ENCODE measurements at regions not wholly inside any gene's neighbourhood (a gene's known extent, or its start where the extent isn't known, plus 50 kb on each side); places are given as distances from the start of the nearest gene placed in this dataset.

GRCh38 chr11:10632483-10632882 is 61.1 kb downstream of the IRAG1 start:
- no peaks in the 10 kb centered on the region for H3K9me3 ChIP-seq (ENCODE audit: insufficient read depth, low read length)
- H2AFZ ChIP-seq (ENCODE audit: low read depth, low read length), result no peak overlapping the region
- no peaks in the 10 kb centered on the region for H3K79me2 ChIP-seq (ENCODE audit: low read length)
- no peak overlapping the region for H3K4me3 ChIP-seq (ENCODE audit: low read length)
- no peak overlapping the region for H3K27ac ChIP-seq (ENCODE audit: low read length)
- peaks cover 6% of the 10 kb centered on the region for H3K4me1 ChIP-seq (ENCODE audit: low read length)
- H3K9ac ChIP-seq (ENCODE audit: low read length), result no peak overlapping the region
- H3K27me3 ChIP-seq (ENCODE audit: low read depth, low read length), result no peaks in the 10 kb centered on the region
- TF ChIP-seq EZH2phosphoT487 (IDR thresholded peaks at IDR 0.05; ENCODE audit: low read depth) (no peak), CTCF (IDR thresholded peaks at IDR 0.05; ENCODE audit: low read depth, low read length) (no peak)
- H4K20me1 ChIP-seq (ENCODE audit: insufficient read depth, low read length), result no peaks in the 10 kb centered on the region
- H3K4me2 ChIP-seq (ENCODE audit: low read length), result no peak overlapping the region
- H3K36me3 ChIP-seq (replicated peaks; ENCODE audit: low read depth, low read length), result no peaks in the 10 kb centered on the region

GRCh38 chr11:10631761-10632160 is 61.8 kb downstream of the IRAG1 start:
- no peaks in the 10 kb centered on the region for H3K79me2 ChIP-seq (ENCODE audit: low read length)
- H3K4me3 ChIP-seq (ENCODE audit: low read length), result no peak overlapping the region
- no peaks in the 10 kb centered on the region for H3K9me3 ChIP-seq (ENCODE audit: insufficient read depth, low read length)
- H3K27ac ChIP-seq (ENCODE audit: low read length), result no peak overlapping the region
- H2AFZ ChIP-seq (ENCODE audit: low read depth, low read length), result no peak overlapping the region
- H3K36me3 ChIP-seq (replicated peaks; ENCODE audit: low read depth, low read length), result no peaks in the 10 kb centered on the region
- no peaks in the 10 kb centered on the region for H4K20me1 ChIP-seq (ENCODE audit: insufficient read depth, low read length)
- no peaks in the 10 kb centered on the region for H3K27me3 ChIP-seq (ENCODE audit: low read depth, low read length)
- no peak overlapping the region for H3K4me2 ChIP-seq (ENCODE audit: low read length)
- TF ChIP-seq EZH2phosphoT487 (IDR thresholded peaks at IDR 0.05; ENCODE audit: low read depth), result no peak
- no peak for TF ChIP-seq CTCF (IDR thresholded peaks at IDR 0.05; ENCODE audit: low read depth, low read length)
- H3K9ac ChIP-seq (ENCODE audit: low read length), result no peak overlapping the region
- peaks cover 6% of the 10 kb centered on the region for H3K4me1 ChIP-seq (ENCODE audit: low read length)

- no peak overlapping the region for H3K4me2 ChIP-seq (ENCODE audit: low read length)
- H3K9ac ChIP-seq (ENCODE audit: low read length), result no peak overlapping the region
- H3K27ac ChIP-seq (ENCODE audit: low read length), result no peak overlapping the region
- TF ChIP-seq CTCF (IDR thresholded peaks at IDR 0.05; ENCODE audit: low read depth, low read length) (no peak), EZH2phosphoT487 (IDR thresholded peaks at IDR 0.05; ENCODE audit: low read depth) (no peak)
- peaks cover 6% of the 10 kb centered on the region for H3K4me1 ChIP-seq (ENCODE audit: low read length)
- H2AFZ ChIP-seq (ENCODE audit: low read depth, low read length), result no peak overlapping the region
- H3K79me2 ChIP-seq (ENCODE audit: low read length), result no peaks in the 10 kb centered on the region
- no peaks in the 10 kb centered on the region for H3K36me3 ChIP-seq (replicated peaks; ENCODE audit: low read depth, low read length)
- no peaks in the 10 kb centered on the region for H4K20me1 ChIP-seq (ENCODE audit: insufficient read depth, low read length)
- no peak overlapping the region for H3K4me3 ChIP-seq (ENCODE audit: low read length)
- H3K9me3 ChIP-seq (ENCODE audit: insufficient read depth, low read length), result no peaks in the 10 kb centered on the region
- H3K27me3 ChIP-seq (ENCODE audit: low read depth, low read length), result no peaks in the 10 kb centered on the region
Observed at GRCh38 chr11:10629411-10630002, 61.0 kb upstream of the LYVE1 start.

- Histone ChIP-seq H3K27me3 (ENCODE audit: low read depth, low read length) (no peaks in the 10 kb centered on the region), H3K9ac (ENCODE audit: low read length) (no peak overlapping the region), H3K4me2 (ENCODE audit: low read length) (no peak overlapping the region), H3K9me3 (ENCODE audit: insufficient read depth, low read length) (no peaks in the 10 kb centered on the region), H3K79me2 (ENCODE audit: low read length) (no peaks in the 10 kb centered on the region), H3K27ac (ENCODE audit: low read length) (no peak overlapping the region), H2AFZ (ENCODE audit: low read depth, low read length) (no peak overlapping the region), H3K36me3 (replicated peaks; ENCODE audit: low read depth, low read length) (no peaks in the 10 kb centered on the region), H3K4me3 (ENCODE audit: low read length) (no peak overlapping the region), H3K4me1 (ENCODE audit: low read length) (peaks cover 6% of the 10 kb centered on the region), H4K20me1 (ENCODE audit: insufficient read depth, low read length) (no peaks in the 10 kb centered on the region)
- no peak for TF ChIP-seq CTCF (IDR thresholded peaks at IDR 0.05; ENCODE audit: low read depth, low read length)
- TF ChIP-seq EZH2phosphoT487 (IDR thresholded peaks at IDR 0.05; ENCODE audit: low read depth), result no peak
Observed at GRCh38 chr11:10628508-10629236, 60.2 kb upstream of the LYVE1 start.

Measured in OCI-LY3 (cell line).